HG02610 (cell line): ENCODE measurements at regions not wholly inside any gene's neighbourhood (a gene's known extent, or its start where the extent isn't known, plus 50 kb on each side); places are given as distances from the start of the nearest gene placed in this dataset.

Experiments
- ATAC-seq: cut with Tn5 transposase; IDR thresholded peaks from one replicate; pipeline ENCODE4 v1.9.1; 2021; ENCODE audit warnings: mild to moderate bottlenecking, moderate library complexity; ENCODE audit not compliant: unreplicated experiment

GRCh38 chr15:29430831-29431230 is 161.2 kb upstream of the NSMCE3 start:
- no peak for ATAC-seq

- no peak for ATAC-seq
These were observed 160.5 kb upstream of the NSMCE3 start for GRCh38 chr15:29430124-29430523.

GRCh38 chr15:29429584-29429983 is 160.0 kb upstream of the NSMCE3 start:
- ATAC-seq = no peak

GRCh38 chr15:29428925-29429573 is 159.4 kb upstream of the NSMCE3 start:
- no peak for ATAC-seq

- no peak for ATAC-seq
These were observed 156.2 kb upstream of the NSMCE3 start for GRCh38 chr15:29425864-29426263.

GRCh38 chr15:29424118-29424517 is 154.5 kb upstream of the NSMCE3 start:
- no peak for ATAC-seq

- ATAC-seq = no peak
These were observed 153.0 kb upstream of the NSMCE3 start for GRCh38 chr15:29422606-29423005.

GRCh38 chr15:29420188-29420587 is 150.6 kb upstream of the NSMCE3 start:
- no peak for ATAC-seq

GRCh38 chr15:29418931-29419330 is 149.3 kb upstream of the NSMCE3 start:
- ATAC-seq = no peak

- ATAC-seq = no peak
These were observed 148.6 kb upstream of the NSMCE3 start for GRCh38 chr15:29418178-29418577.

GRCh38 chr15:29411299-29411698 is 141.7 kb upstream of the NSMCE3 start:
- no peak for ATAC-seq

GRCh38 chr15:29410338-29410737 is 140.7 kb upstream of the NSMCE3 start:
- ATAC-seq = no peak

- ATAC-seq = no peak
These were observed 140.3 kb upstream of the NSMCE3 start for GRCh38 chr15:29409890-29410289.

GRCh38 chr15:29405564-29405963 is 135.9 kb upstream of the NSMCE3 start:
- no peak for ATAC-seq

- ATAC-seq = no peak
These were observed 134.2 kb upstream of the NSMCE3 start for GRCh38 chr15:29403772-29404171.

- ATAC-seq = no peak
These were observed 132.0 kb upstream of the NSMCE3 start for GRCh38 chr15:29401644-29402043.

- no peak for ATAC-seq
These were observed 131.1 kb upstream of the NSMCE3 start for GRCh38 chr15:29400701-29401100.

GRCh38 chr15:29398907-29399306 is 129.3 kb upstream of the NSMCE3 start:
- no peak for ATAC-seq

GRCh38 chr15:29396176-29396811 is 126.7 kb upstream of the NSMCE3 start:
- no peak for ATAC-seq

- no peak for ATAC-seq
These were observed 123.8 kb upstream of the NSMCE3 start for GRCh38 chr15:29393443-29393842.

- no peak for ATAC-seq
These were observed 122.7 kb upstream of the NSMCE3 start for GRCh38 chr15:29392358-29392757.

- no peak for ATAC-seq
These were observed 120.4 kb upstream of the NSMCE3 start for GRCh38 chr15:29390051-29390450.

GRCh38 chr15:29386523-29386922 is 116.9 kb upstream of the NSMCE3 start:
- ATAC-seq = no peak
